Psoas muscle (tissue), 7 donors: ENCODE measurements at regions not wholly inside any gene's neighbourhood (a gene's known extent, or its start where the extent isn't known, plus 50 kb on each side); places are given as distances from the start of the nearest gene placed in this dataset.

Experiments
- ATAC-seq, 4 donors: fragments of 200-7000 bp; cut with Tn5 transposase; one replicate each; pipeline ENCODE4 v1.9.1; 2020; ENCODE audit warnings: moderate library complexity in 3 of 4, mild to moderate bottlenecking in 2 of 4
- DNase-seq, 2 donors: peaks; one replicate each; pipeline ENCODE4 v3.0.0-alpha.2; 2020
- H3K27ac ChIP-seq: fragments of 200-600 bp; one replicate; pipeline ENCODE4 v1.8.0; 2022
- H3K27me3 ChIP-seq, 3 donors: fragments of 200-600 bp in 1 of 3; one replicate each; pipeline versions ENCODE4 v1.6.1 to v1.8.0; 2013 to 2022; ENCODE audit warnings: low read length in 2 of 3, mild to moderate bottlenecking in 2 of 3, moderate library complexity in 1 of 3; ENCODE audit not compliant: insufficient read depth in 3 of 3
- H3K36me3 ChIP-seq, 2 donors: fragments of 200-600 bp in 1 of 2; one replicate each; pipeline versions ENCODE4 v1.6.1 to v1.8.0; 2013 to 2022; ENCODE audit warnings: low read depth in 1 of 2, mild to moderate bottlenecking in 1 of 2, moderate library complexity in 1 of 2; ENCODE audit not compliant: insufficient read depth in 1 of 2
- H3K4me1 ChIP-seq: fragments of 200-600 bp; one replicate; pipeline ENCODE4 v1.8.0; 2022
- H3K4me3 ChIP-seq: fragments of 200-600 bp; one replicate; pipeline ENCODE4 v1.8.0; 2022; ENCODE audit warnings: mild to moderate bottlenecking
- H3K9me3 ChIP-seq: fragments of 200-600 bp; one replicate; pipeline ENCODE4 v1.8.0; 2022
- WGBS, 3 donors: extraction: QIAGEN DNeasy Blood & Tissue Kit; methylation state at CpG; one replicate each; pipeline versions ENCODE4 v1.1.6 to v1.1.7; 2013; 5-methylcytosine and 5-hydroxymethylcytosine counted together
- intact Hi-C, 2 donors: fragments of 100-400 bp; cut with DNase I; formaldehyde crosslinking; loops; one replicate each; pipeline versions ENCODE4 v1.11.0 to v1.14.2; 2022
- TF ChIP-seq, protein P1 (sequence below): fragments of 200-600 bp; IDR thresholded peaks from one replicate; pipeline ENCODE4 v1.8.0; 2022; ENCODE audit warnings: antibody characterized with exemption
- donor health status: healthy with polysubstance abuse.
- donor health status: DM: no; HTN: no; CAD: no; lungs with moderate emphysema.
- donor health status: Bipolar disorder and iron deficiency.
- donor health status: healthy.
- donor health status: DM: yes; HTN: yes; CAD: no.
- donor health status: DM: no; HTN: no; CAD: no.
- donor health status: DM: yes; HTN: yes; CAD: no.

GRCh38 chr20:53738039-53738944 lies 144.7 kb upstream of the ZNF217 start:
- peak overlapping the region; percentile 60 for H3K27ac ChIP-seq
- DNase-seq (peak; percentile 40 to 66), ATAC-seq (peak; percentile 71 to 91 (median 83))
- peak overlapping the region; percentile 24 for H3K4me3 ChIP-seq
- TF ChIP-seq, protein P1, sequence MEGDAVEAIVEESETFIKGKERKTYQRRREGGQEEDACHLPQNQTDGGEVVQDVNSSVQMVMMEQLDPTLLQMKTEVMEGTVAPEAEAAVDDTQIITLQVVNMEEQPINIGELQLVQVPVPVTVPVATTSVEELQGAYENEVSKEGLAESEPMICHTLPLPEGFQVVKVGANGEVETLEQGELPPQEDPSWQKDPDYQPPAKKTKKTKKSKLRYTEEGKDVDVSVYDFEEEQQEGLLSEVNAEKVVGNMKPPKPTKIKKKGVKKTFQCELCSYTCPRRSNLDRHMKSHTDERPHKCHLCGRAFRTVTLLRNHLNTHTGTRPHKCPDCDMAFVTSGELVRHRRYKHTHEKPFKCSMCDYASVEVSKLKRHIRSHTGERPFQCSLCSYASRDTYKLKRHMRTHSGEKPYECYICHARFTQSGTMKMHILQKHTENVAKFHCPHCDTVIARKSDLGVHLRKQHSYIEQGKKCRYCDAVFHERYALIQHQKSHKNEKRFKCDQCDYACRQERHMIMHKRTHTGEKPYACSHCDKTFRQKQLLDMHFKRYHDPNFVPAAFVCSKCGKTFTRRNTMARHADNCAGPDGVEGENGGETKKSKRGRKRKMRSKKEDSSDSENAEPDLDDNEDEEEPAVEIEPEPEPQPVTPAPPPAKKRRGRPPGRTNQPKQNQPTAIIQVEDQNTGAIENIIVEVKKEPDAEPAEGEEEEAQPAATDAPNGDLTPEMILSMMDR, result no peak
- 37 to 40% (median 37%) methylated on average over 26 of the region's 26 CpGs for WGBS, 3 donors
- intact Hi-C loops, result loop anchor here in 1 of 2 donors (5.0 kb wide), 1 partner anchor 89 kb away; no protein-coding TSS in a partner anchor
- peaks cover 12% of the 10 kb centered on the region for H3K4me1 ChIP-seq
- H3K27me3 ChIP-seq, result peaks cover 0 to 3% (median 2%) of the 10 kb centered on the region in 3 donors
- H3K9me3 ChIP-seq, result no peaks in the 10 kb centered on the region
- H3K36me3 ChIP-seq, result no peaks in the 10 kb centered on the region

DNA sequence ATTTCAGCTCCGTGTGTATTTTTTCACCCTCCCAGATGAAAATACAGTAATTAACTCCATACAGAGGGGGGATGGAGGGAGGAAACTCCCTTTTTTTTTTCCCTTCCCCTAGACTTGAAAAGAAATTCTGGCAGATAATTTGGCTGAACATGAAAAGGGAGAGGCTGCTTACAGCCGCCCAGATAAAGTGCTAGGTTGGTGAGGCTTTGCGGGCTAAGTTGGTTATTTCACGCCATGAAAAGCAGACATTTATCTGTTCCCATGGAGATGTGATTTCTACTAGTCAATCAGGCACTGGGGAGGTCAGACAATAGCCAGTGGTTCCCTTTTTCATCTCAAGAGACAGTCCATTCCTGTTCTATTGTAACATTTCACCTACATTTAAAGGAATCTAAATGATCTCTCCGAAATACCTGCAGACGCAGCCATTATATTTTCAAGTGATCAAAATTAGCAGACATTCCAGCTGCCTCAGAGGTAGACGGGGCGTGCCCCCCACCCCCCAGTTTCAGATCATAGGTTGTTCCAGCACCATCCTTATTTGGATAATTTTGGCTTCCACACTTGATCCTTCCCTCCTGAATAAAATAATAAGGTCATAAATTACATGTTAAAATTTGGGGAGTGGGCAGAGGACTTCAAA lies 143.9 kb upstream of the ZNF217 start:
- Histone ChIP-seq H3K9me3 (no peaks in the 10 kb centered on the region), H3K27ac (no peak overlapping the region), H3K4me3 (no peak overlapping the region), H3K27me3 (peaks cover 0 to 3% (median 2%) of the 10 kb centered on the region in 3 donors), H3K4me1 (peaks cover 12% of the 10 kb centered on the region), H3K36me3 (no peaks in the 10 kb centered on the region)
- TF ChIP-seq, protein P1, result no peak
- ATAC-seq (no peak), DNase-seq (no peak)
- WGBS, 3 donors, result 58 to 69% (median 63%) methylated on average over 8 of the region's 8 CpGs
- intact Hi-C loops, result loop anchor here in 1 of 2 donors (5.0 kb wide), 1 partner anchor 90 kb away; no protein-coding TSS in a partner anchor

- intact Hi-C loops, result loop anchor here in 1 of 2 donors (5.0 kb wide), 1 partner anchor 90 kb away; no protein-coding TSS in a partner anchor
- TF ChIP-seq, protein P1, result no peak
- ATAC-seq (no peak), DNase-seq (no peak)
- H3K4me3 ChIP-seq, result peak overlapping the region; percentile 12
- H3K9me3 ChIP-seq, result no peaks in the 10 kb centered on the region
- H3K27me3 ChIP-seq, result peaks cover 0 to 3% (median under 1%) of the 10 kb centered on the region in 3 donors
- H3K36me3 ChIP-seq, result no peaks in the 10 kb centered on the region
- peaks cover 12% of the 10 kb centered on the region for H3K4me1 ChIP-seq
- 22 to 31% (median 28%) methylated on average over 6 of the region's 6 CpGs for WGBS, 3 donors
- H3K27ac ChIP-seq, result no peak overlapping the region
Observed at GRCh38 chr20:53736757-53737395, 143.2 kb upstream of the ZNF217 start.

DNA sequence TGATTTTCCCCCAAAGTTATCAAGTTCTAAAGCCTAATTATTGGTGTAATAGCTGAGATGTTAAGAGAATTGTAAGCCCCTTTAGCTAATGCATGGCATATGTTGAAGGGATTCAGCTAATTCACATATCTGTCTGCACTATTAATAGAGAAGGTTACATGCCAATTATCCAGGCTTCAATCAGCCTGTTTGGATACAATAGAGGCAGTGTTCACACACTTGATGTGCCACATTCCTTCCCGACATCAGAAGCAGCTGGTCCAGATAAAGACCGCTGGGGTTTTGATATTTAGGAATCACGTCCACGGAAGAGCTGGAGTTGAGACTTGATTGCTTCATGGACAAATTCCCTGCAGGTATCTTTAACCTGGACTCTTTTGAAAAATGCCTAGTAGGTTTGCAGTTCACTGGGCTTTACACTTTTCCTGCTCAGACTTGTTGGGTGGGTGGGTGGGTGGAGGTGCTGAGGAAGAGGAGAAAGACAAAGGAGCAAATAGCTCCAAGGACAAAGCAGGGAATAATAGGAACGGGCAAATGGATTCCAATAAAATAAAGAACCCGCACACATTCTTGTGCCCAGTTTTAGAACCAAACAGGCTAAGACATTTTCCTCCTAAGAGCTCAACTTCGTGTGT lies 142.6 kb upstream of the ZNF217 start:
- H3K27me3 ChIP-seq, result peaks cover 0 to 3% (median 0%) of the 10 kb centered on the region in 3 donors
- DNase-seq, result no peak
- H3K9me3 ChIP-seq, result no peaks in the 10 kb centered on the region
- no peak overlapping the region for H3K27ac ChIP-seq
- TF ChIP-seq, protein P1, result no peak
- peaks cover 12% of the 10 kb centered on the region for H3K4me1 ChIP-seq
- H3K36me3 ChIP-seq, result no peaks in the 10 kb centered on the region
- ATAC-seq, result no peak
- intact Hi-C loops, result loop anchor here in 1 of 2 donors (5.0 kb wide), 1 partner anchor 91 kb away; no protein-coding TSS in a partner anchor
- 21 to 26% (median 23%) methylated on average over 7 of the region's 7 CpGs for WGBS, 3 donors
- no peak overlapping the region for H3K4me3 ChIP-seq
